ENCODE measurements at regions not wholly inside any gene's neighbourhood (a gene's known extent, or its start where the extent isn't known, plus 50 kb on each side); places are given as distances from the start of the nearest gene placed in this dataset.
"Not testable (repeated sequence)": the region's sequence is repeated elsewhere in the genome, so short reads cannot be mapped to it uniquely, and the experiment has no call there.

DNA sequence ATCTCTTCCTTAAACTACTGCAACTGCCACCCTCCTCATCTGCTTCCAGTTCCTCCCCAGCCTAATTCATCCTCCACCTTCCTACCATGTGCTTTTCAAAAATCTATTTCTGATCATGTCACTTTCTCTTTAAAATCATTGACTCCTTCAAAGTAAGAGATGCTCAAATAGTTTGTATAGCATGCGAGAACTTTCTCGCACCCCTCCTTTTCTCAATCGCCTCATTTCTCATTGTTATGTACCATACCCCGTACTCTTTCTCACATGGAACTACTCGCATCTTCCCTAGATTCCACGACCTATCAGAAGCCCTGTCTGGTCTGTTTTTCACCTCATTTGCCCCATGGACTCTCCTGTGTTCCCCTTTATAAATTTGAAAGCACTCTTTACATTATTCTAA, 238.2 kb downstream of the NRIP1 start:
- DNase-seq (ENCODE audit: low read depth) = no peak

DNA sequence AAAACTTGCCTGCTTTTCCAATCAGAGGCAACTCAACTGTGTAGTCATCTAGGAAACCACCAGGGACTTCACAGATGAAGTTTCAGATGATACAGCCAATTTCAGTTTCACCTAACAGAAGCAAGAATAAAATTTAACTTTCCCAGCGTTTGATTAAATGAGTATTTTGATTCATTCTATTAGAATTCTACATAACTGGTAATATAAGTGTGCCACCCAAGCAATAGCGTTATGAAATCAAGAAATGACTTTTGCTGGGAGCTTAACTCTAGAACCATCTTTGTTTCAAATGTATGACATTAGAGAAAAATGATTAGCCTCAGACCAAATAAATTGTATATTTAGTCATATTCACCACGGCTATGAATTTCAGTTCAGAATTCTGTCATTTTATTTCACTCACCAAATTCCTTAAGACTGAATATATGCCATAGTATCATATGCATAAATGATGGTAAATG, 239.3 kb downstream of the NRIP1 start:
- no peak for DNase-seq (ENCODE audit: low read depth)

DNA sequence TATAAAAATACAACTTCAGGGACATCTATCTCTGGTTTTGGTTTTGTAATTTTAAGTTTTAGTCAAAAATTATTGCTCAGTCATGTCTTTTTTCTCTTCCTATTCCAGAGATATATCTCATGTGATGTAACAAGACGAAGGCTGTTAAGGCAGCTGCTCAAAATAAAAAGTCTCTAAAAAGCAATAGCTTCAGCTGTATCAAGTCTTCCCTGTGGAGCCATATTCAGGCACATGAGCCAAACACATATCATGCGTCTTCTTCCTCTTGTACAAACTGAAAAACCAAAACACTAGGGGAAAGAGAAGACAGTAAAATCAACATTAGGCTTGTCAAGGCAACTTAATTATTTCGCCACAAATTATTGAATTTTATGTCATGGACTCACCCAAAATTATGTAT, 240.7 kb downstream of the NRIP1 start:
- DNase-seq (ENCODE audit: low read depth) = no peak

DNA sequence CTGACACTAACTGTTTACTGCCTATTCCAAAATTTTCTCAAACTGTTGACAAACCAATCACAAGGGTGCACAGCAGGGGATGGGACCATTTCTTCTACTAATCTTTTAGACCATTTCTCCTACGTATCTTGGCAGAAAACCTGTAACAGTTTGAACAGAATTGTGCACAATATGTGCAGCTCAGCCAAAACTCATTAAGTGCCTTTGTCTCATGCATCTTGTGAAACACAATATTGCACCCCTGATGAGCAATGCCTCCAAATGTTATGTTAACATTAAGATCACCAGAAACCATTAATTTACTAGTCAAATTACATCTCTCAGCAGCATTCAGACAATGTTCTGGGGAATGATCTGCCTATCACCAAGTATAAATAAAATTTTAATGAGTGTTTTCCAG, 247.5 kb downstream of the NRIP1 start:
- DNase-seq (ENCODE audit: low read depth) = no peak

DNA sequence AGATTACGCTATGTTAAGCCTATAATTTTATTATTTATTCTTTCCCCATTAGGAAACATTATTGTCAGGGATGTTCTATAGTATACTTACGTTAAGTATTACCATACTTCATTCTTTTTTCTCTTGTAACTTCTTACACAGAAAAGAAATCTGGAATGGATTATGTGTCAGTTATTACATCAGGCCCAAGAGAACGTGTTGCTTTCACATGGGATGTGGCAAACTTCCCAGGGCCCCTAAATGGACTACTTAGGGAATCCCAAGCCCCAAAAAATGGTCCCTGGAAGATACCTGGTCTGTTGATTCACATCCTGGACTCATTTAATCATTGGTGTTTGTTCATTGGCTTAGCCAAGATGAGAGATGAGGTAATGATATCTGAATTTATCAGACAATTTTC, 249.8 kb downstream of the NRIP1 start:
- no peak for DNase-seq (ENCODE audit: low read depth)

DNA sequence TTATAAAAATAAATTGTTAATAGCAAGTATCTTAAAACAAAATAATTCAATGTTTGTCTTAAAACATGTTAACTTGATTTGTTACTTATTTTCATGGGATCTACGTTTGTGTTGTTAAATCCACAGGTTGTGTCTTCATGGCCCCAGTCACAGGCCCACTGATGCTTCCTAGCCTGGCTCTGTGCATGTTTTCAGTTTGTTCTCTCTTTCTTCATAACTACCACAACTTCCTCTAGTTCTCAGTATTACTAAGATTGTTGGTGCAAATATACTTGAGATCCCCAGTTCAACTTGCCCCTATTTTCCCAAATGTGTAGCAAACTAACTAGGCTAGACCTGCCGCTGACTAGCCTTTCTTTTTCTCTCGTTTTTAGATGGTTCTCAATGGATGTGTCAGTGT, 250.5 kb downstream of the NRIP1 start:
- no peak for DNase-seq (ENCODE audit: low read depth)

DNA sequence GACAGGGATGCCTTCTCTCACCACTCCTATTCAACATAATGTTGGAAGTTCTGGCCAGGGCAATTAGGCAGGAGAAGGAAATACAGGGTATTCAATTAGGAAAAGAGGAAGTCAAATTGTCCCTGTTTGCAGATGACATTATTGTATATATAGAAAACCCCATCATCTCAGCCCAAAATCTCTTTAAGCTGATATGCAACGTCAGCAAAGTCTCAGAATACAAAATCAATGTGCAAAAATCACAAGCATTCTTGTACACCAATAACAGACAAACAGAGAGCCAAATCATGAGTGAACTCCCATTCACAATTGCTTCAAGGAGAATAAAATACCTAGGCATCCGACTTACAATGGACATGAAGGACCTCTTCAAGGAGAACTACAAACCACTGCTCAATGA, 258.1 kb upstream of the SAMSN1 start:
- DNase-seq (ENCODE audit: low read depth) = not testable (repeated sequence)

DNA sequence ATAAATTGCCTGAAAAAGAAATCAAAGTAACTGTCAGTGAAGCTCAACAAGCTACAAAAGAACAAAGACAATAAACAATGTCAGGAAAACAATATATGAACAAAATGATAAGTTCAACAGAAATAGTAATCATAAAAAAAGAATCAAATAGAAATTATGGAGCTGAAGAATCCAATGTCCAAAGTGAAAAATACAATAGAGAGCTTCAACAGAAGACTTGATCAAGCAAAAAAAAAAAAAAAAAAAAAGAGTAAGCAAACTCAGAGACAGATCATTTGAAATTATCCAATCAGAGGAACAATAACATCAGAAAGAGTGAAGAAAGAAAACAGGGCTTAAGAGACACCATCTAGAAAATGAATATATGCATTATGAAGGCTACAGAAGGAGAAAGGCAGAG, 251.4 kb upstream of the SAMSN1 start:
- DNase-seq (ENCODE audit: low read depth) = no peak

DNA sequence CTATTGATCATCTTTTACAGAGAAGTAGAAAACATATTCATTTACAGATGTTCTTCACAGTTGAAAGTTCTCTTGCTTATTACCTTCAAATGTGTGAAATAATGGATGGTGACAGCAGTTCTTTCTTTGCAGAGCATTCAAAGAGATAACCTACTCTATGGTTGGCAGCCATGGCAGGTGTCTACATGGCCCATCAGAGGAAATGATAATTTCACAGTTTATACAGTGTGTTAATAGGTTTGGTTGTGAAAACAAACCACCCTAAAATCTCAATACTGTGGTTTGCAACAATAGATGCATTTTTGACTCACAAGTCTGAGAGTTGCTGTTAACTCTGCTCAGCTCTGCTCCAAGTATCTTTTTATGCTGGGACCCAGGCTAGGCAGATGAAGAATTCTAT, 241.2 kb upstream of the SAMSN1 start:
- no peak for DNase-seq (ENCODE audit: low read depth)

DNA sequence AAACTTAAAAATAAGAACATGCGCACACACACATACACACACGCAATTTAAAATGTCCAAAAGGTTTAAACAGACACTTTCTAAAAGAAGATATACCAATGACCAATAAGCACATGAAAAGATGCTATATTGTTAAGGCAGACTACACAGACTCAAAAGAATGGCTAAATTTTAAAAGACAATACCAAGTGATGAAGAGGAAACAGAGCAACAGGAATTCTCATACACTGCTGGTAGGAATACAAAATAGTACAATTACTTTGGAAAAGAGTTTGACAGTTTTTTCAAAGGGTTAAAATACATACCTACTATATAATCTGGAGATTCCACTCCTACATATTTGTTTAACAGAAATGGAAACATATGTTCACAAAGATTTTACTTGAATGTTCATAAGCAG, 239.6 kb upstream of the SAMSN1 start:
- DNase-seq (ENCODE audit: low read depth) = no peak

DNA sequence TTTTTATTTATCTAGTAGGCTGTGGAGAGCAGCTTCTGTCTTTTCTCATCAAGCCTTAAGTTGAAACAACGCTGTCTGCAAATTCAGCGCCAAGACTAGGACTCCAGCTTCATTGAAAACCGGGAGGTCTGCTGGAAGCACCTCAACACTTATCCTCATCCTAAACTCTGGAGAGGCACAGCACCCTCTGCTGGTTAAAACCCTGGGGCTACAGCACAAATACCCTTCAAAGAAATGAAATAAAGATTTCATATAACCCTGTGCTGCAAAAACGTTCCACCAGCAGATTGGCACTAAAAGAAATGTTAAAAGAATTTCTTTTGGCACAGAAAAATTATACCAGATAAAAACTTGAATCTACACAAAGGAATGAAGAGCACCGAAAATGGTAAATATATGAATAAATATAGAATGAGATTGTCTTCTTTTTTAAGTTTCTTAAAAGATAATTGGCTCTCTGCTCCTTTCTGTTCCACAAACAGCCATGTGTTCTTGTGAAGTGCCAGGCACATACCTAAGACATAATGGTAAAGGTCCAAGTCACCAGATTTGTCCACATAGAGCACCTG, 227.7 kb upstream of the SAMSN1 start:
- DNase-seq (ENCODE audit: low read depth) = peak; percentile 13

DNA sequence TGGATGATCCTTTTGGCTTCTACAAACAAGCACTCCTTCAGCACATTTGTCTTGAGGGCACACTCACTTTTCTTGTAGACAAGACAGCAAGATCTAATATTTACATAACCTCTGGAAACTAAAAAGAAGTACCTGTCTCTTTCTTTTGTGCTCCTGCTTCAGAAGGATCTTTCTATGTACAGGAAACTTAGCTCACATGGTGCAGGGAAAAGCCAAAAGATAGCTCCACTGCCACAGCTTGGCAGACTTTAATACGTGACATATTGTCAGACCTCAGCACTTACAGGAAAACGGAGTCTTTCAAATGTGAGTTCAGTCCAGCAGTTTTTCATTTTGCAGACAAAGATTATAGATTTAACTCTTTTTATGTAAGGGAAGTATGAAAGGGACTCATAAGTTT, 225.5 kb upstream of the SAMSN1 start:
- no peak for DNase-seq (ENCODE audit: low read depth)

DNA sequence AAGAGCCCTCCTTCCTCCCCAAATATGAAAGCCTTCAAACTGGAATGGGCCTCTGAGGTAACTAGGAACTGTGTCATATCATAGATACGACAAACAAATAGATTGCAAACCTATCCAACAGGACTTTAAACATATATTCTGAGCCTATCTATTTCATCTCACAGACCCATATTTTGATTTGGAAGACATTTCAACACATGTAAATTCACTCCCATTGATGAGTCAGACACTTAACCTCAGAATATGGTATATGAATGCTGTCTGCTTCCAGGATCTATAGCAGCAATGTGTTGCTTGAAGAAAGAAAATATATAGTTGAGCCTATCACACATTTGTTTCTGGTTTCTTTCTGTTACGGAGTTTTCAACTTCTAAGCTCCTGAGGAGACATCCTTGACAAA, 221.9 kb upstream of the SAMSN1 start:
- DNase-seq (ENCODE audit: low read depth) = no peak

DNA sequence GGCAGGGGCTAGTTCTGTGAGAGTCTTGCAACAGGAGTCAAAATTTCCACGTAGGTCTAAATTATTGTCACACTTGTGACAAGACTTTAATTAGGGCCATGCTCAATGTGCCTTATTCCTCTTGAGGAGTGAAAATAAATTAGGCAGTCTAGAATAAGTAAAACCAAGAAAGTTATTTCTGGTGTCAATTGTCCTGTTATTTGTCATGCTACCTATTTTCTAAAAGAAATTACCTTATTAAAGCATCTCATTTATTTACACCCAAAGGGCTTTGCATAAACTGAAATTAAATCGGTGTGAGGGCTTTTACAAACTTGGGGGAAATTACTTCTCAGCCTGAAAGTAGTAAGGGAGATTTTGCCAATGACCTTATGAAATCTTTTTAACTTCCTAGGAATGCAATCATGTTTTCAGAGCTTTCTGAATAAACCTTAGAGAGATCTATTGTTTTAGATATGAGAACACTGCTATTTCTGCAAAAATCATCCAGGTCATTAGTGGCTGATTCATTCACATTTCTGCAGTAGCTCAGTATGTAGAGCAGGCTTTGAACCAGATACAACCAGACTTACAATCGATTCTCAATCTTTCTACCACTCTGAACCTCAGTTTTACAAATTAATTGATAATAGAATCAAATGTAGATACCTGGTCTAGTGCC, 221.2 kb upstream of the SAMSN1 start:
- no peak for DNase-seq (ENCODE audit: low read depth)

DNA sequence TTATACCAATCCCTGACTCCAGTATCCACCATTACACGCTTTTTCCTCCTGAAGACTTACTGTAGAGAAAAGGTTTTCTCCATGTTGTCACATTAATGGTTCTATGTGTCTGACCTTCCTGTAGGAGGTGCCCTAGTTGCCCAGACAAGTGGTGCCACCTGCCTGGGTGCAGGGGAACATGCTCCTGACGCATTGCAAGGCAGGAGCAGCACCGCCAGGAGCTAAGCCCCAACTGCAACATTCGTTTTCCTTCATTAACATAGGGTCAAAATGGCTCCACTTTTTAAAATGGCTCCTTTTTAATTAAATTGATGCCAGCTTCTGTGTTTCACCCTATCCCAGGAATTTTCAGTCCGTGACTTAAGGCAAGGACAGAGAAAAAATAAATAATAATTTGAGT, 220.1 kb upstream of the SAMSN1 start:
- peak; percentile 24 for DNase-seq (ENCODE audit: low read depth)

DNA sequence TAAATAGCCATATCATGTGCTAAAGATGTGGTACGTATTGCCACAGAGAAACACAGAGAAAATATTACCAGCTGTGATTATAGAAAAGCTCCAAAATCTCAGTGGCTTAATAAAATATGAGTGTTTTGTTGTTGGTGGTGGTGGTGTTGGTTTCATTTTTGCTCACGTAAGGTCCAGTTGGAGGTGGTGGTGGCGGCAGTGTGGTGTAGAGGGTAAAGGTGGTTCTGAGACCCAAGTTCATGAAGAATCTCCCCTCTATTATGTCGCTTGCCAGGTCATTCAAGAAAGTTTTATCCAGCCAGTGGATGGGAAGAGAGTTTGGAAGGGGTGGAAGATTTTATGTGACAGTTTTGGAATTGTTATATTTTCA, 217.6 kb upstream of the SAMSN1 start:
- DNase-seq (ENCODE audit: low read depth) = no peak

DNA sequence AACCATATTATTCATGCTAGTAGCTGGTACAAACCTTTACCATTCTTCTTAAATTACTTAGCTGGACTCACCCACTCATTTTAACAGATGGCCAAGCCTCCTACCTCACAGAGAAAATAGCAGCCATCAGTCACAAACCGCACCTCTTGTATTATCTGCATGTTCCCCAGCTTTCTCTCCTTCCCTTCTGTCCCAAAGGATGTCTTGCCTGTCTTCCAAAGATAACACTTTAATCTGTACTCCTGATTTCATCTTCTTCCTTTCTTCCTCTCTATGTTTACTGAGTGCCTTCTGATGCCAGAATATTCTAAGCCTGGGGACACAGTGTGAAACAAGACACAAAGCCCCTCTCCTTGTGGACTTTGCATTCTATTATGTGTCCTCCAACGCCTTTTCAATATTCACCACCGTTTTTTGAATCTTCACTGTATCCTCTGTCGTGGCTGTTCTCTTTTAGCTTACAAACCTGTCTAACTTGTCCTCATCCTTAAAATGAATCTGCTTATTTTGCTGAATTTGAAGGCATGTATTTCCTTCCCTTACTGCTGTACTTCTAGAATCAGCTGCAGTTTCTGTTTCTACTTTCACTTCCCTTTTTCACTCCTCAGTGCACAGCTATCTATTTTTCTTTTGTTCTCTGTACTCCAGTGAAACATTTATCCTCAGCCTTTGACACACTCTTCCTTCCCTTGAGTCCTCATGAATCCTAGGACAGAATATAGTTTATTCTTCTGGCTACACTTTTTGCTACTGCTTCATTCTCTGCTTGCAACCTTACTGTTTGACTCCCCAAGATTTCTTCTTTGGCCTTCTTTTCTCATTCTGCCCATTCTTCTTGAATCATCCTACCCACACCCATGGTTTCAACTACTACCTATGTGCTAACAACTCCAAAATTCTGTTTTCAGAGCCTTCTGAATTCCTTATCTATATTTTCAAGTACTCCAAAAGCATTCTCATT, 216.9 kb upstream of the SAMSN1 start:
- no peak for DNase-seq (ENCODE audit: low read depth)

DNA sequence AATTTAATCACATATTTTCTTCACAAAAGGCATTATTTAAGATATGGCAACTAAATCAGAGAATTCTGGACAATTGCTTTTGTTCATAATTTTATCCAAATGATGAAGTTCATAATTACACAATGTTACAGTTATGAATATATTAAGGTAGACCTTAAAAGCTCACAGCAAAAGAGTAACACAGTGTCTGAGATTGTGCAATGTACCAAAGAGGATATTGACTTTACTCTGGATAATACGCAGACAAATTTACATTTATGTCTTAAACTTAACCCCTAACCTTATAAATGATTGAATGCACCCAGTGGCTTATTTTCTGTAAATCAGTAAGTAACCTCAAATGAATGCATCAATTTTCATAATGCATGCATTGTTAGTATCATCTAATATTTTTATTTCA, 216.2 kb upstream of the SAMSN1 start:
- DNase-seq (ENCODE audit: low read depth) = no peak

DNA sequence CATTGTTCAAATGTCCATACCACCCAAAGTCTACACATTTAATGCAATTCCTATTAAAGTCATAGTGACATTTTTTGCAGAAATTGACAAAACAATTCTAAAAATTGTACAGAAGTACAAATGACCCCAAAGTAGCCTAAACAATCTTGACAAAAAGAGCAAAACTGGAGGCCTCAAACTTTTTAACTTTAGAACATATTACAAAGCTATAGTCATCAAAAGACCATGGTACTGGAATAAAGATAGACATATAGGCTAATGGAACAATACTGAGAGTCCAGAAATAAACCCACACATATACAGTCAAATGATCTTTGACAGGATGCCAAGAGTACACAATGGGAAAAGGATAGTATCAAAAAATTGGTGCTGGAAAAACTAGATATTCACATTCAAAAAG, 213.2 kb upstream of the SAMSN1 start:
- no peak for DNase-seq (ENCODE audit: low read depth)

DNA sequence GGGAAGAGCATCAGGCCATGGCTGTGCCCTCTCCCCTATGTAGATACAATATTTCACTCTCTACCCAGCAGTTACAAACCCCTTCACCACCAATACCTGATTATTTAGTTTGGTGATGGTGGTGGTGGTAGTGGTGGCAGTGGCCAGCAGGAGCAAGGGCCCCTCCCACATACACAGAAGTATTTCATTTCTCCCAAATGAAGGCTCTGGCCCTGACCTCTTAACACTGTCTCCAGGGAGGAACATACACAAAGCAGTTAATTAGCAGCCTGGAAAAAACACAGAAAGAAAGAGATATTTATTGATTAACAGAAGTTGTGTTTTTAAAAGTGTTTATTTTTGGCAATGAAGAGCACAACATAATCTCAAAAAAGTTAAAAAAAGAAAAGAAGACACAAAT, 212.7 kb upstream of the SAMSN1 start:
- no peak for DNase-seq (ENCODE audit: low read depth)

DNA sequence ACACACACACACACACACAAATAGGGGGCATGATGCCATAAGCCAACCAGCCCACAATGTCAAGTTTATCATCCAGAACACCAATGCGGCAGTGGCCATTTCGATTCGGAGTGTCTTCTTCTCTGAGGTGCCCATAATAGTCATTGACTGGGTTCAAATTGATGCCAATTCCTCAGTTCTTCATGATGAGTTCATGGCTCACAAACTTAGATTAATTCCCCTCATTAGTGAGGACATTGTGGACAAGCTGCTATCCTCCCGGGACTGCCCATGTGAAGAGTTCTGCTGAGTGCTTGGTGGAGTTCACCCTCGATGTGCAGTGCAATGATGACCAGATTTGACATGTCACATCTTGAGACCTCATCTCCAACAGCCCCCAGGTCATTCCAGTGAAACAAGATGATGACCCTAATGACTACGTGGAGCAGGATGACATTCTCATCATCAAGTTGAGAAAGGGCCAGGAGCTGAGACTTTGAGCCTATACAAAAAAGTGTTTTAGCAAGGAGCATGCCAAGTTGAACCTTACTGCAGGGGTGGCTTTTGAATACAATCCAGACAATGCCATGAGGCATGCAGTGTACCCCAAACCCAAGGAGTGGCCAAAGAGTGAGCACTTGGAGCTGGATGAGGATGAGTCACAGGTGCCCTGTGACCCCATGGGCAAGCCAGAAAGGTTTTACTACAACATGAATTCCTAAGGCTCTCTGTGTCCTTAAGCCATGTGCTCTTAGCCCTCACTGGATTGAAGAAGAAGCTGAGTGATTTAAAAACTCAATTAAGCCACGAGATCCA, 211.6 kb upstream of the SAMSN1 start:
- no peak for DNase-seq (ENCODE audit: low read depth)

DNA sequence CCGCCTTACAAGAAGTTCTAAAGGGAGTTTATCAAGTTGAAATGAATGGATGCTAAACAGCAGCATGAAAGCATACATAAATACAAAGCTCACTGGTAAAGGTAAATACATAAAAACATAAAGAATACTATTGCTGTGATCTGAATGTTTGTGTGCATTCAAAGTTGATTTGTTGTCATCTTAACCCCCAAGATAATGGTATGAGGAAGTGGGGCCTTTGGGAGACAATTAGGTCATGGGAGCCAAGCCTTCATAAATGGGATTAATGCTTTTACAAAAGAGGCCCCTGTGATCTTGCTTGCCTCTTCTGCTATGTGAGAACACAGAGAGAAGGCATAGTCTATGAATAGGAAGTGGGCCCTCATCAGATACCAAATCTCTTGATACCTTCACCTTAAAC, 209.0 kb upstream of the SAMSN1 start:
- no peak for DNase-seq (ENCODE audit: low read depth)

Data from HT1080 (cell line).